Upper lobe of right lung (tissue), 1 donor: ENCODE measurements at regions not wholly inside any gene's neighbourhood (a gene's known extent, or its start where the extent isn't known, plus 50 kb on each side); places are given as distances from the start of the nearest gene placed in this dataset.
A peak's percentile ranks its signal among the peaks of the same experiment; 100 is the strongest.

ENCODE experiments used
- ATAC-seq: fragments of 200-7000 bp; cut with Tn5 transposase; one replicate; pipeline ENCODE4 v1.9.1; 2020; ENCODE audit warnings: mild to moderate bottlenecking, moderate library complexity
- DNase-seq: peaks from one replicate; pipeline ENCODE4 v3.0.0-alpha.2; 2020
- H3K27ac ChIP-seq: fragments of 200-600 bp; one replicate; pipeline ENCODE4 v1.8.0; 2022
- H3K27me3 ChIP-seq: fragments of 200-600 bp; one replicate; pipeline ENCODE4 v1.8.0; 2022; ENCODE audit warnings: mild to moderate bottlenecking
- H3K36me3 ChIP-seq: fragments of 200-600 bp; one replicate; pipeline ENCODE4 v1.8.0; 2022
- H3K4me1 ChIP-seq: fragments of 200-600 bp; one replicate; pipeline ENCODE4 v1.8.0; 2022
- H3K4me3 ChIP-seq: fragments of 200-600 bp; one replicate; pipeline ENCODE4 v1.8.0; 2022; ENCODE audit warnings: mild to moderate bottlenecking
- H3K9me3 ChIP-seq: fragments of 200-600 bp; one replicate; pipeline ENCODE4 v1.8.0; 2022
- CTCF ChIP-seq: fragments of 200-600 bp; IDR thresholded peaks from one replicate; pipeline ENCODE4 v1.8.0; 2022; ENCODE audit warnings: antibody characterized with exemption
- intact Hi-C: fragments of 100-400 bp; cut with DNase I; formaldehyde crosslinking; loops from one replicate; pipeline ENCODE4 v1.11.0; 2022
- donor health status: DM: no; HTN: yes; CAD: no; lungs with severe emphysema.

- no peaks in the 10 kb centered on the region for H3K27me3 ChIP-seq
- ATAC-seq (no peak), DNase-seq (no peak)
- H3K4me1 ChIP-seq: no peaks in the 10 kb centered on the region
- intact Hi-C loops: no loop called here
- no peaks in the 10 kb centered on the region for H3K9me3 ChIP-seq
- H3K27ac ChIP-seq: no peak overlapping the region
- H3K4me3 ChIP-seq: no peak overlapping the region
- H3K36me3 ChIP-seq: no peaks in the 10 kb centered on the region
- no peak for TF ChIP-seq CTCF
These were observed 72.7 kb upstream of the CORO2B start for GRCh38 chr15:68506071-68506470.

- intact Hi-C loops: no loop called here
- ATAC-seq: no peak
- TF ChIP-seq CTCF: no peak
These were observed 71.3 kb upstream of the CORO2B start for GRCh38 chr15:68507447-68507846.

GRCh38 chr15:68508485-68509189 lies 70.2 kb upstream of the CORO2B start:
- intact Hi-C loops: no loop called here
- no peak for TF ChIP-seq CTCF
- no peak overlapping the region for H3K27ac ChIP-seq
- no peaks in the 10 kb centered on the region for H3K4me1 ChIP-seq
- H3K9me3 ChIP-seq: no peaks in the 10 kb centered on the region
- H3K27me3 ChIP-seq: no peaks in the 10 kb centered on the region
- ATAC-seq (no peak), DNase-seq (no peak)
- no peak overlapping the region for H3K4me3 ChIP-seq
- H3K36me3 ChIP-seq: no peaks in the 10 kb centered on the region

More at GRCh38 chr15:68507447-68507846, 71.3 kb upstream of the CORO2B start:
- Histone ChIP-seq H3K27me3 (no peaks in the 10 kb centered on the region), H3K9me3 (no peaks in the 10 kb centered on the region), H3K27ac (no peak overlapping the region), H3K4me3 (no peak overlapping the region), H3K36me3 (no peaks in the 10 kb centered on the region), H3K4me1 (no peaks in the 10 kb centered on the region)
- DNase-seq: no peak

GRCh38 chr15:68510558-68510957 lies 68.2 kb upstream of the CORO2B start:
- H3K36me3 ChIP-seq: no peaks in the 10 kb centered on the region
- peak overlapping the region; percentile 47 for H3K27ac ChIP-seq
- no peak for TF ChIP-seq CTCF
- no peaks in the 10 kb centered on the region for H3K4me1 ChIP-seq
- H3K27me3 ChIP-seq: no peaks in the 10 kb centered on the region
- intact Hi-C loops: no loop called here
- H3K9me3 ChIP-seq: no peaks in the 10 kb centered on the region
- no peak overlapping the region for H3K4me3 ChIP-seq
- DNase-seq: no peak
- no peak for ATAC-seq

- intact Hi-C loops: no loop called here
- no peak for TF ChIP-seq CTCF
- H3K27ac ChIP-seq: peak overlapping the region; percentile 47
- H3K4me3 ChIP-seq: no peak overlapping the region
- no peaks in the 10 kb centered on the region for H3K36me3 ChIP-seq
- no peaks in the 10 kb centered on the region for H3K27me3 ChIP-seq
- no peaks in the 10 kb centered on the region for H3K9me3 ChIP-seq
- no peak for DNase-seq
- peak; percentile 44 for ATAC-seq
- H3K4me1 ChIP-seq: no peaks in the 10 kb centered on the region
These were observed 67.5 kb upstream of the CORO2B start for GRCh38 chr15:68511073-68511991.
